NCI-H510A treated with DMSO at 0.1 percent for 48 hours (cell line): ENCODE measurements at regions not wholly inside any gene's neighbourhood (a gene's known extent, or its start where the extent isn't known, plus 50 kb on each side); places are given as distances from the start of the nearest gene placed in this dataset.

Experiments
- DNase-seq: peaks from one replicate; lab custom pipeline; 2025; lab: John Stamatoyannopoulos, UW

DNA sequence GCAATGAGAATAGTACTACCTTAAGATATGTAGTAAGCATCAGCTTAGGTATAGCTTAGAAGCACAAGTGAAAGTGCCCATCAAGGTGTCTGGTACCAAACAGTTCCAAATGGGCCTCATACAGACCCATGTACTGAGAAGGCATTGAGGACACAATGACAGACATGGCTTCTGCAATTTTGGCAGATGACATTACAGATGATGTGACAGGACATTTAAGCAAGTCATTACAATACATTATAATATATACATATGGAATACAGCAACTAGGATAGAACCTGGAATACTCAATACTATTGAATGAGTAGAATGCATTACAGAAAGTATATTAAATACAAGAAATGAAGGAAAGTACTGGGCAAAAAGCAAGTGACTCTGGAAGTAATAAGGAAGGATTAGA, 256.4 kb downstream of the GXYLT1 start:
- no peak for DNase-seq

DNA sequence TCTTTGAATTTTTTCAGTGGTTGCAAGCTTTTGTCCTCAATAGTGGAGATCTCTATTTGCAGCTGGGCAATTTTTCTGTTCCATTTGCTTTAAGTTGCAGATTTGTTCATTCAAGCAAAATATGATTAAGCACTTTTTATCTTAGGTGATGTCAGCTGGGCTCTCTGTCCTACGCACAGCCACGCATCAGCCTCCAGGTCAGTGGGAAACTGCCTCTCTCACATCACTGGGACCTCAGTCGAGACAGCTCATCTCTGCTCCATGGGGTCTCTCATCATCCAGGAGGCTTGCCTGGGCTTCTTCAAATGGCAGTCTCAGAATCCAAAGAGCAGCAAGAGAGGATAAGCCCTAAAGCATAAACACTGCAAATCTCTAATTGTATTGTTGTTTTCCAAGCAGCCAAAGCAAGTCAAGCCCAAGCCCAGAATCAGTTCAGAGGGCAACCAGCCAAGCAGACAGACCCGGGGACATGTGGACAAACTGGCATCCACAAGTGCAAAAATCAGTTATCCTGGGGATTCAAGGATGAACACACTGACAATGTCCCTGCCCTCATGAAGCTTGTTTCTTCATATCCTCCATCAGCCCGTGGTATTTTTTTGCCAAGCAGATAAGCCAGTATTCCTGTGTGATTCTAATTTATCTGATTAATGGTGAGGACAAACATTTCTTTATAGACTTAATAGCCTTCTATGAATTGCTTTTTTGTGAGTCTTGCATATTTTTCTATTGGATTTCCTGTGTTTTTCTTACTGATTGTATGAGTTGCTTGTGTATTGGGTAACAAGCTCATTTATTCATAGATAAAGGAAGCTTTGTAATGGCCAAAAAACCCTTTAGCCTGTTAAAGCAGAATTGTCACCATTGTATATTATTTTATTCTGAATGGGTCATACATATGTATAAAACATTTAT, 262.5 kb downstream of the GXYLT1 start:
- no peak for DNase-seq

DNA sequence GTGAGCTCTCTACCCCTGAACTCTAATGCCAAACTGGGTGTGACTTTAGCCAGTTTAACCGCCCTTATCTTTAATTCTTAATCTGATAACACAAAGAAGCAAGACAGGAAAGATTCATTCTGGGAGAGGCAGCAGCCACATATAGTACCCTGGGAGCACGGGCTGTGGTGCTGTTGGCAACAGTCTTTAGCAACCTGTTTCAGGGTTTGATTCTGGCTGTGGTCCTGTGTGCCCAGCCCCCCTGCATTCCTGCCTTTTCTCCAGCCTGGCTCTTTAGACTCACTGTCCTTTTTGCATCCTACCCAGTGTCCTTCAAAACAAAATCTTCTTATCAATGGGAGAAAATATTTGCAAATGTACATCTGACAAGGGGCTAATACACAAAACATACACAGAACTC, 275.2 kb downstream of the GXYLT1 start:
- no peak for DNase-seq

DNA sequence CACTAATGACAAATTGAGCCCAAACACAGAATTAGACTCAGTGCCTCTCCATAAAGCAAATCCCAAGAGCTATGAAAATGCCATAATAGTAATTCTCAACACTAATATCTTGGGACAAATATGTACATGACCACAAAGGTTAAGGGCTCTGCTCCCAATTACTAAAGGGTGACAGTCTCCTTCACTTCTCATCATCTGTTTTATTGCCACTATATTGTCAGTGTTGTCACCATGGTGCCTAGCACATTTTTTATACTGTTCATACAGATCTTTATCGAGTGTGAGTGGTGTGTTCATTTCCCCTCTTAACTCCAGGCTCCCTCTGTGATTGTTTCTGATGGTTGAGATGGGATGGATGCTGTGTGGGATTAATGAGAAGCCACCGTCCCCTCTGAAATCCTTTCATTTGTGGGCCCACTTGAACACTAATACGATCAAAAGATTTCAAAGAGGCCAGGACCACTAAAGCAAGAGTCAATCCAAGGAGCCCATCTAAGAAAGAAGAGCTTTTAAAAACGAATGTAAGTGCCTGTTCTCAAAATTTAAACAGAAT, 277.7 kb downstream of the GXYLT1 start:
- DNase-seq: no peak

DNA sequence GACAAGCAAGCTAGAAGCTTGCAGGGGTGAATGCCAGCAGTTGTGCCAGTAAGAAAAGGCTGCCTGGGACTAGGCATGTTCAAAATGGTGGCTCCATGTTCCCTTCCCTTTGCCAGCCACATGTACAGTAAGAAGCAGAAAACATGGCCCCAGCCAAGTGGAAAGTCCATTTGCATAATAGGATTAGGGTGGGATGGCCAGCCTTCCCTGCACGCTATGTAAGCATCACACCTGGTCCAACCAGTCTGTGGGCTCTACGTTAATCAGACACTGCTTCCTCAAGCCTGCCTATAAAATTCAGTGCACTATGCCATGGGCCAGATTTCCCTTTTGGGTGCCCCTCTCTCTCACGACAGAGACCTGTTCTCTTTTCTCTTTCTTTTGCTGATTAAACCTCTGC, 288.4 kb downstream of the GXYLT1 start:
- no peak for DNase-seq

DNA sequence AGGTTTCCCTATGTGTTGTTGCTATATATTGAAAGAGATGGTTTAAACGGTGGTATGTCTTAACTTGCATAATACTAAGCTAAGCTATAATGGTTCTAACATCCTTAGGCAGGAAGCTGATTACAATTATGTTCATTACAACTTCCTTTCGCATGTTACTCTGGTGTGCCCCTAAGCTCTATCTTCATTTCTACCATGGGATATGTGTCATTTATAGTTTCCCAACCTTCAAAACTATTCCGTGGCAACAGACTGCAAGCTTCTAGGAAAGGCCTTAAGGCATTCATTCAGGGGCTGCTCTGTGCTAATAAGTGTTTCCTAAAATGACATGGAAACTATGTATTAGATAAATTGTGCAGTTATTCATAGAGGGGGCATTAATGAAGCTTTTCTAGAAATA, 294.6 kb downstream of the GXYLT1 start:
- DNase-seq: no peak

DNA sequence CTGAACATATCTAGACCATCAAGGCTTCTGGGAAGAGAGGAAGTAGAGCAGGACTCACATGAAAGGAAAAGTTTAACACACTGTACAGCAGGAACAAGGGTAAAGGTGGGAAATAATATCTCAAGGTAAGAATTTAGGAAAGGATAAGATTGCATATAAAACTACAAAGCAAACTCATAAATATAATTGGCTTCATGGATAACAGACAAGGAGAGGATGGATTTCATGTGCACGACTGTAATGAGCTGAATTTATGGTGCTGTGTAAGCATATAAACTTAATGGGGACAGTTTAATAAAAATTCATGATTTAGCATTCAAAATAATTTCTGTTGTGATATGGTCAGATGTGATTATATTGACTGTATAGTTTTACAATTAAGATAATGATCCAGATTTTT, 298.0 kb downstream of the GXYLT1 start:
- no peak for DNase-seq

DNA sequence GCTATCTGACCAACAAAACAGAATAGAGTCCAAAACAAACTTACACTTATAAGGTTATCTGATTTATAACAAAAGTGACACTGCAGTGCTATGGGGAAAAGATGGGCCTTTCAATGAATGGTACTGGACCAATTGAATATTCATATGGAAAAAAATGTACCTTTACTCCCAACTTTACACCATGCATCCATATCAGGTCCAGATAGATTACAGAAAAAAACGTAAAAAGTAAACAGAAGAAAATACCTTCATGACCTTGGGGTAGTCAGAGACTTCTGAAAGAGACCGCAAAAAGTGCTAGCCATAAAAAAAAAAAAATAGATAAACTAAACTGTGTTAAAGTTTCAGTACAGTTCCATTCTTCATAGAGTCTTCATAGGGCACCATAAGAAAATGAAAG, 308.3 kb downstream of the GXYLT1 start:
- no peak for DNase-seq

DNA sequence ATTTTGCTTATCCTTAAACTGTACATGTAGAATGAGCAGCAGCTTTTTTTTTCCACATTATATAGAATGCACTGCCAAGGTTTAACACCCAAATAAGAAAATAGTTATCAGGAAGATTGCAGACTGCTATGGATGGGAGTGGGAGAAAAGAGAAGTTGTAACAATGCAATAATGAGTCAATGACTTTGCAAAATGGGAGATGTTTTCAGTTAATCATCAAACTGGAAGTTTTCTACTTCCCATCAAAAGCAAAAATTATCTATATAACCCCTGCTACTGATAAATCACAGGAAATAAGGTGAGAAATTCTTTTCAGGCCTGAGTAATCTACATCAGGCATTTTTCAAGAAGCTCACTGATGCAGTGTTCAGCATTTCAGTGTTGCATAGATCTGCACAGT, 309.1 kb downstream of the GXYLT1 start:
- DNase-seq: no peak

DNA sequence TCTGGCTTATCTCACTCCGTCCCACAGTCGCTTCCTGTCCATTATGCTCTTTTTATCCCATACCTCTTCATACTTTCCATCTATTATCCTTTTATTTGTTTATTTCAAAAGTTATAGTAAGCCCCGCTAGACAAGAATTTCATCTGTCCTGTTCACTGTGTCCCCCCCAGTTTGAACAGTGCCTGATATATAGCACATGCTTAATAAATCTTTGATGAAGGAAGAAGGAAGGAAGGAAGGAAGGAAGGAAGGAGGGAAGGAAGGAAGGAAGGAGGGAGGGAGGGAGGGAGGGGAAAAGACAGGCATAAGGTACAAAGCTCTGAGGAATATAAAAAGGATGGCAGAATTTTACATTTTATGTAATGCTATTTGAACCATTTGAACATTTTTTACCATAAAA, 324.7 kb downstream of the GXYLT1 start:
- no peak for DNase-seq

DNA sequence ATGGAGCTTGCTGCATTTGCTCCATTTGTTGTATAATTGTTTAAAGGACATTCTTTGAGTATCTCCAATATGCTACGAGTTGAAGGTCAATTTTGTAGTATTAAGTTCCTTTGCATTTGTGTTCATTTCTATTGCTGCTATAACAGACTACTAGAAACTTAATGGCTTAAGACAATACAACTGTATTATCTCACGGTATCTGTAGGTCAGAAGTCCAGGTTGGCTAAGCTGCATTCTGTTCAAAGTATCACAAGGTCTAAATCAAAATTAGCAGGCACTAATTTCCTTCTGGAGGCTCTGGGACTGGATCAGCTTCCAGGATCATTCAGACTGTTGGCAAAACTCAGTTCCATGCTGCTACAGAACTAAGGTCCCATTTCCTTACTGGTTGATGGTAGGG, 340.6 kb downstream of the GXYLT1 start:
- no peak for DNase-seq

DNA sequence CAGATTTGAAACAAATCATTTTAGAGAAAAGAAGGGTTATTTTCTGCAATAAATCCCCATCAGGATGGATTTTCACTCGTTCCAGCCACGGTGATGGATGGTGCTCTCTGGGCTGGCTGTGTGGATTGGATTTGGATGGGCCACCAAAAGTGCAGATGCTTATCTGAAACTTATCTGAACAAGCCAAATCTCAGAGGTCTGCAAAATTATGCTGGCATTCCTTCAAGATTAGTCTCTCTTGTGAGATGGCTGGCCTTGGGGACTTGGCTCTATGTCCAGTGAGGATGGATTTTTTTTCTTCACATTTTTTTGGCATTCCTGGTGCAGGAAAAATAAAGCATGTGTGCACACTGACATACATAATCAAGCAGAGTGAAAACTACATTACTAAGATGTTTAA, 341.9 kb downstream of the GXYLT1 start:
- no peak for DNase-seq

DNA sequence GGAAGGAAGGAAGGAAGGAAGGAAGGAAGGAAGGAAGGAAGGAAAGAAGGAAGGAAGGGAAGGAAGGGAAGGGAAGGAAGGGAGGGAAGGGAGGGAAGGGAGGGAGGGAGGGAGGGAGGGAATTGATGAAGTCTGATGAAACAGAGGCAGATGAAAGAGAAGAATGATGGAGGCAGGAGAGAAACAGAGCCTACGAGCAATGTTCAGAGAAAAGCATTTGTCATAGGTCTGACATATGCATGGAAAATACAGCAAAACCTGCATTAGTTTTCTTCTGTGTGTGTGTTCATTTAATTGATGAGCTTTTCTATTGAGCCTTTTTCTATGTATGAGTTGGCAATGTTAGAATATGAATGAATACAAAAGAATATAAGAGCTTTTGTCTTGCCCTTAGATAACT, 343.4 kb downstream of the GXYLT1 start:
- DNase-seq: no peak

DNA sequence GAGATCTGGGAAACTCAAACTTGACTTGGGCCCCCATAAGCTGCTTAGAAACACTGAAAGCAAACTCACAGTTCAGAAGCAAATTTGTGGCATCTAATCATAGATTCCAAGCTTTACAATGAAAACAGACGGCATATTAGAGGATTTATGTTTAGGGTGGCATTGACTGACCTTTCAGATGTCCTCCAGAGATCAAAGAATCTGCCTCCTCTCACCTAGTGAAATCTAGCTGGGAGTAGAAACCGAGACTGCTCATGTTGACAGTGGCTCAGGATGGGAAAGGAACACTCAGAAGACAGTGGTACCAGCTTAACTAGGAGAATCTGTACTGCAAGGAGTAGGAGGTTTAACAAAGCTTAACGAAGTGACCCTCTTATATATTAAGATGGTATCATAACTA, 345.0 kb downstream of the GXYLT1 start:
- no peak for DNase-seq

DNA sequence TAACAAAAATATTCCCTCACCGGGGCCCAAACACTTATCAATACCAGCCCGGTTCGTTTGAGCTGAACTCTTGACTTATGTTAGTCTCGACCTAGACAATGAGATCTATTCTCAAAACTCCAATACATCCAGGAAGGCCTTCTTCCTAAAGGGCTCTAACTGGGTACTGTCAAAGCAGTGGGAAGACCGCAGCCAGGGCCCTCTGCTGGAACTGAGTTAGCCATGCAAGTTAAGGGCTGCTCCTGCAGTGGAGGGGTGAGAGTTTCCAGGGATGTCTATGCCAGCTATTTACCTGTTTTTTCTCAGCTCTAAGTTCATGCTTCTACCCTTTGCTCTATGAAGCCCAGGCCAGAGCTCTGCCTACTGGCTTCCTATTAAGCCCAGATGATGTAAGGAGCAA, 348.8 kb downstream of the GXYLT1 start:
- no peak for DNase-seq

DNA sequence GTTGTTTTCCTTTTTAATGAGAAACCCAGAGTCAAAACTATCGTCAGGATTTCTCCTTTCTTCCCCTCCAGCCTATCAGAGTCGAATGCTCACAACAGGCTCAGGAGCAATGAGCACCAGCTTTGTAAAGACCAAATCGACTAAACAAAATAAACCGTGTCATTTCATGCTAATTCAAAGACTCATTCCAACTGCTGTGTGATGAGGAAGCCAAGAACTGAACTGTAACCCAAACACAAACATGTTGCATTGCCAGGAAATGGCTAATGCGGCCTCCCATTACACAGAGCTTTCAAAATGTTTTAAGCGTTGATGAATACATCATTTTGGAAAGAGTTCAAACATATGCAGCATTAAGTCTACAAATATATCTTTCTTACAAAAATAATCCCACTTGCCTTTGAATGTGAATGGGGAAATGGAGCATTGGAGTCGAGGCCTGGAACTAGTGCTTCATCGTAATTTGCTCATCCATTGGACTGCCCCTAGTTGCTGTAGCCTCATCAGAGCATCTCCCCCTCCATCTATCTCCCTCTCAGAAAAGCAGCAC, 349.5 kb downstream of the GXYLT1 start:
- no peak for DNase-seq

DNA sequence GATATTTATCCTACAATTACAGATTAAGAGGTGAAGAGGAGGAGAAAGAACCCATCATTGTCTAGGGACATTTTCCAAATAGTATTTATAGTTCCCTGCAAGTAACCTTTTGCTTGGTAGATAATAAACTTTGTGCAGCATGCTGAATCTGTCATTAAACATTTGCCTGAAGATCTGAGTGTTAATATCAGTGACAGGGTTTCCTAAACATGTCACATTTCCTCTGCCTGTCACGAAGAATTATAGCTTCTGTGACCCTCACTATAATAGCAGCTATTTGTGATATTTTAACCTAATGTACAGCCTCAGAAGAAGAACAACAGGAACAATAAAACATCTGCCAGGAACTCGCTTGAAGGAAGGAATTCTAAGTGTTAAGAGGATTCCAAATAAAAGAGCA, 350.3 kb downstream of the GXYLT1 start:
- no peak for DNase-seq

DNA sequence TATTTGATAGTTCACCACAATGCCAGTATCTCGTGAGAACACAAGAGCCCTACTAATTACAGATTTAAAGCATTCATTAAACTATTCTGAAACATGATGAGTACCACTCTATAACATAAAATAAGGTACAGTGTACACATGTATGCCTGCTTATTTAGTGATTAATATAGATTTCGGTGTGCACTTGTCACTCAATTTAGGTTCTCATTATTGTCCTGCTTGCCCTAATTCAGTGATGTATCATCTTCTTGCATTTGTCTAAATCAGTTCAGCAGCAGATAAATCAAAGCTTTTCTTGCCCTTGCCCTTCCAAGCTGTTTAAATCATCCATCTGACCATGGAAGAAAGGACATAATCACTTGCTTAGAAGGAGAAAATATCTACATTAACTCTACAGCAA, 359.7 kb downstream of the GXYLT1 start:
- no peak for DNase-seq

DNA sequence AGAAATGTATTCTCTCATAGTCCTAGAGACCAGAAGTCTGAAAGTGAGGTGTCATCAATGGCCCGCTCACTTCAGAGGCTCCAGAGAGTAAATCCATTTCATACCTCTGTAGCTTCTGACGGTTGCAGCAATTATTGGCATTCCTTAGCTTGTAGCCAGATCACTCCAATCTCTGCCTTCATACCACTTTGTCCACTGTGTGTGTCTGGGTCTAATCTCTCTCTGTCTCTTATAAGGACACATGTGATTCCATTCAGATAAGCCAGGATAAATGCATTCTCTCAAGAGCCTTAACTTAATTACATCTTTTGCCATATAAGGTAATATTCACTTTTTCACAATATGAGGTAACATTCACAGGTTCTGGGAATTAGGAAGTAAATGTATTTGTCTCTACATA, 365.7 kb downstream of the GXYLT1 start:
- no peak for DNase-seq

DNA sequence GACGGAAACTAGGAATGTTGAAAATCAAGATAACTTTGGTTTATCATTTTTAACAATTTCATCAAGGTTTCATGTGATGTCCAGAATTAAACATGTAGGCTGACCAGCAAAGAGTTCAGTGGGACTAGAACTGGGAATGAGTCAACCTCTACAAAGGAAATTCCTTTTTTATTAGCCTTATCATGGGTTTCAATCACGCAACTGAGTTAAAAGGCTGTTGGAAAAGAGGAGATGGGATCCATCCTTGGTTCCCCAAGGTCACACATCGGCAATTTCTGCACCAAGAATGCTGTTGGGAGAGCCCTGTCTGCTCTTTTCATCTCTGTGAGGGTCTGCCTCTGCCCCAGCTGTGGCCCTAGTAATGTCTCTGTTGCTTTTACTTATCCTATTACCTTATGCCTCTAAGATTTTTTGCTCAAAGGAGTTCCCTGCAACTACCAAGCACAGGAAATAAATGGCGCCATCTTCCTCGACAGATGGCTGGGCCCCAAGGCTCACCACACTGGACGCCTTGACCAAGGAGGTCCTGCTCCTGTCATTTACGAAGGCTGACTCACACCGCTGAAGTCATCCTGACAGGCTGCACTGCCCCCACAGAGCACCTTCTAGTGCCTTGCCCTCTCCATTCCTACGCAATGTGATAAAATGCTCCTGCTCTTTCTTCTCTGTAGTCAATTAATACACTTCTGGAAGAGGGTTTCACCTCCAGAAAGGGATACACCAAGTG, 367.4 kb downstream of the GXYLT1 start:
- DNase-seq: no peak

DNA sequence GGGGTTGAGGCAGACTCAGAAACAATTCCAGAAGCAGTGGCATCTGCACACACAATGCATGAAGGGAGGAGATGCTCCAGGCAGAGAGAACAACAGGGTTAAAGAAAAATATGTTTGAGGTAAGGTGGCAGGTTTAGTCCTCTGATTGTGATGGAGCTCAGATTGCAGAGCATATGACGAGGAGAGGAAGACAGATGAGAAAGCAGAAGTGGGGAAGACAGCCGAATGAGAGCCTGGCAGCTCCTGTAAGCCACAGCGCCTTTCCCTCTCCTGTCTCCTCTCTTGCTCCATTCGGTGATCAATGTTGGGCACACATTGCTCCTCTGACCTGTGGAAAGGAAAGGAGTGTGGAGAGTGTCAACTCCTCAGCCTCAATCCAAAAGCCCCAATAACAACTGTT, 372.2 kb downstream of the GXYLT1 start:
- DNase-seq: no peak

DNA sequence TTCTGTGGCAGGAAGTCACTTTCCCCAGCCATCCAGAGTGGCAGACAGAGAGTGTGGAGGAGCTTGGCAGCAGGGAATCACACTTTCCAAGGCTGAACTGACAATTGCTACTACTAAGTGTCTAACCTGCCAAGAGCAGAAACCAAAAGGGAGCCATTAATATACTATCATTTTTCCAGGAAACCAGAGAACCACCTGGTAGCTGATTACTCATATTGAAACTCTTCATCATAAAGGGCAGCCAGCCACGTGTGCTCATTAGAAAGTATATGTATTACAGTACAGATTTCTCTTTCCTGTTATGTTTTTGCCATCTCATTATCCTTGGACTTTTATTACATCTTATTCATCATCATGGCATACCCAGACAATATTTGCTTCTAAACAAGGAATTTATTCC, 374.9 kb downstream of the GXYLT1 start:
- DNase-seq: no peak

DNA sequence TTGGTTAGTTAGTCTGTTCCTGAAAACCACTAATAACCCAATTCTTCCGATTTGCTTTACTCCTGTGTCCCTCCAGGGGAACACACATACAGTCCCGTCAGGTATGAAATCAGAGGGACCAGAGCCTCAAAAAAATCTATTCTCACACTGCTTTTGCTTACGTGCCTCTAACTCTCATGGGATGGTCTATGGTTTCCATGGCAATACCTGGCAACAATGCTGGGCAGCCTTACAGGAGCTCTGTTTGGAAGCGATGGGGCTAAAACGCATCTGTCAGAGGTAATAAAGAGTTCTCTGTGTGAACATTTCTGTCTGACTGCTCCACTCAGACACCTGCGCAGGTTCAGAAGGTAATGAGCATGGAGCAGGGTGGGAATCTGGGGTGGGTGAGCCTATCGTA, 376.2 kb downstream of the GXYLT1 start:
- DNase-seq: no peak
